NCI-H2227 (cell line): ENCODE measurements at regions not wholly inside any gene's neighbourhood (a gene's known extent, or its start where the extent isn't known, plus 50 kb on each side); places are given as distances from the start of the nearest gene placed in this dataset.

ENCODE experiments used
- DNase-seq: peaks from one replicate; lab custom pipeline; 2025; ENCODE audit not compliant: unreplicated experiment; lab: John Stamatoyannopoulos, UW

- no peak for DNase-seq
Measured at GRCh38 chr14:51544471-51544870, 107.2 kb upstream of the FRMD6 start.

GRCh38 chr14:51544901-51545300 is 106.8 kb upstream of the FRMD6 start:
- DNase-seq: no peak

GRCh38 chr14:51545396-51545795 is 106.3 kb upstream of the FRMD6 start:
- DNase-seq: no peak

GRCh38 chr14:51546099-51546498 is 105.6 kb upstream of the FRMD6 start:
- DNase-seq: no peak

GRCh38 chr14:51546603-51547258 is 105.0 kb upstream of the FRMD6 start:
- no peak for DNase-seq

- no peak for DNase-seq
Measured at GRCh38 chr14:51547260-51547659, 104.5 kb upstream of the FRMD6 start.

GRCh38 chr14:51547701-51548100 is 104.0 kb upstream of the FRMD6 start:
- no peak for DNase-seq

GRCh38 chr14:51548187-51548586 is 103.5 kb upstream of the FRMD6 start:
- no peak for DNase-seq

GRCh38 chr14:51550636-51551035 is 101.1 kb upstream of the FRMD6 start:
- no peak for DNase-seq

GRCh38 chr14:51552275-51552674 is 99.4 kb upstream of the FRMD6 start:
- DNase-seq: peak; percentile 30

GRCh38 chr14:51552768-51553404 is 98.8 kb upstream of the FRMD6 start:
- DNase-seq: peak; percentile 15

- DNase-seq: no peak
Measured at GRCh38 chr14:51554339-51554920, 97.3 kb upstream of the FRMD6 start.

- DNase-seq: no peak
Measured at GRCh38 chr14:51554953-51555352, 96.8 kb upstream of the FRMD6 start.

GRCh38 chr14:51561141-51561540 is 90.6 kb upstream of the FRMD6 start:
- no peak for DNase-seq

- DNase-seq: no peak
Measured at GRCh38 chr14:51562816-51563215, 88.9 kb upstream of the FRMD6 start.

- no peak for DNase-seq
Measured at GRCh38 chr14:51563560-51563959, 88.2 kb upstream of the FRMD6 start.

GRCh38 chr14:51564460-51564859 is 87.2 kb upstream of the FRMD6 start:
- DNase-seq: peak; percentile 68

GRCh38 chr14:51564986-51565604 is 86.6 kb upstream of the FRMD6 start:
- no peak for DNase-seq

GRCh38 chr14:51566831-51567582 is 84.7 kb upstream of the FRMD6 start:
- DNase-seq: no peak

GRCh38 chr14:51568366-51568765 is 83.3 kb upstream of the FRMD6 start:
- DNase-seq: no peak

GRCh38 chr14:51573607-51574006 is 78.1 kb upstream of the FRMD6 start:
- DNase-seq: no peak
